ENCODE measurements at regions not wholly inside any gene's neighbourhood (a gene's known extent, or its start where the extent isn't known, plus 50 kb on each side); places are given as distances from the start of the nearest gene placed in this dataset.

- no CpG with 5 or more reads among the region's 4 CpGs for WGBS, 2 donors (ENCODE audit: extremely low coverage in 2 of 2, insufficient read length in 2 of 2, insufficient replicate concordance in 1 of 2)
- H3K9ac ChIP-seq (ENCODE audit: low read depth, low read length, poor library complexity): no peak overlapping the region
- H2BK12ac ChIP-seq (ENCODE audit: low read length): no peak overlapping the region
- no peak overlapping the region for H3K4me2 ChIP-seq (ENCODE audit: insufficient read depth, low read length, poor library complexity, severe bottlenecking)
- H4K91ac ChIP-seq (ENCODE audit: low read depth, low read length, poor library complexity): no peak overlapping the region
- H3K4ac ChIP-seq (ENCODE audit: low read length): no peak overlapping the region
- no peaks in the 10 kb centered on the region for H3K36me3 ChIP-seq (replicated peaks in 1 of 2; ENCODE audit: control insufficient read depth in 2 of 2, insufficient read depth in 2 of 2, low read length in 2 of 2)
- H3K4me1 ChIP-seq (ENCODE audit: control insufficient read depth in 2 of 2, insufficient read depth in 1 of 2, low read depth in 1 of 2, low read length in 2 of 2): peaks cover 0 to under 1% of the 10 kb centered on the region in 2 donors
- no peaks in the 10 kb centered on the region for H3K27me3 ChIP-seq (ENCODE audit: control insufficient read depth in 3 of 3, insufficient read depth in 3 of 3, low read depth in 1 of 3, low read length in 3 of 3)
- H2BK15ac ChIP-seq (ENCODE audit: low read length): no peak overlapping the region
- H2BK5ac ChIP-seq (ENCODE audit: low read length): no peak overlapping the region
- H3K4me3 ChIP-seq (ENCODE audit: low read length in 2 of 2): no peak overlapping the region
- H2BK120ac ChIP-seq (ENCODE audit: low read depth, low read length): no peak overlapping the region
- DNase-seq (ENCODE audit: low spot score): no peak
- H3K9me3 ChIP-seq (replicated peaks in 1 of 2; ENCODE audit: control insufficient read depth in 2 of 2, insufficient read depth in 1 of 2, low read depth in 1 of 2, low read length in 2 of 2): no peaks in the 10 kb centered on the region
- H2AK5ac ChIP-seq (ENCODE audit: low read depth, low read length): no peak overlapping the region
- no peak overlapping the region for H2AFZ ChIP-seq (ENCODE audit: low read length)
- H3K27ac ChIP-seq (replicated peaks; ENCODE audit: low read length): no peak overlapping the region
- H3K79me1 ChIP-seq (ENCODE audit: low read depth, low read length): no peaks in the 10 kb centered on the region
- no peak overlapping the region for H4K8ac ChIP-seq (ENCODE audit: low read depth, low read length)
- H3K23ac ChIP-seq (ENCODE audit: low read depth, low read length, poor library complexity): no peak overlapping the region
- H3K18ac ChIP-seq (ENCODE audit: low read length): no peak overlapping the region
- H3K14ac ChIP-seq (ENCODE audit: low read length): no peak overlapping the region
Measured at GRCh38 chr16:64292953-64293352, 828.9 kb downstream of the CDH11 start.

- no peak overlapping the region for H4K8ac ChIP-seq (ENCODE audit: low read depth, low read length)
- no peaks in the 10 kb centered on the region for H3K36me3 ChIP-seq (replicated peaks in 1 of 2; ENCODE audit: control insufficient read depth in 2 of 2, insufficient read depth in 2 of 2, low read length in 2 of 2)
- H3K23ac ChIP-seq (ENCODE audit: low read depth, low read length, poor library complexity): no peak overlapping the region
Measured at GRCh38 chr16:64292161-64292560, 829.7 kb downstream of the CDH11 start.

GRCh38 chr16:64290461-64290860, 831.4 kb downstream of the CDH11 start:
- WGBS, 2 donors (ENCODE audit: extremely low coverage in 2 of 2, insufficient read length in 2 of 2, insufficient replicate concordance in 1 of 2): no CpG with 5 or more reads among the region's 4 CpGs
- Histone ChIP-seq H3K4me2 (ENCODE audit: insufficient read depth, low read length, poor library complexity, severe bottlenecking) (no peak overlapping the region), H3K36me3 (replicated peaks in 1 of 2; ENCODE audit: control insufficient read depth in 2 of 2, insufficient read depth in 2 of 2, low read length in 2 of 2) (no peaks in the 10 kb centered on the region)

More at GRCh38 chr16:64292161-64292560, 829.7 kb downstream of the CDH11 start:
- Histone ChIP-seq H2BK120ac (ENCODE audit: low read depth, low read length) (no peak overlapping the region), H3K14ac (ENCODE audit: low read length) (no peak overlapping the region), H3K4me1 (ENCODE audit: control insufficient read depth in 2 of 2, insufficient read depth in 1 of 2, low read depth in 1 of 2, low read length in 2 of 2) (peaks cover 0 to 6% of the 10 kb centered on the region in 2 donors), H3K18ac (ENCODE audit: low read length) (no peak overlapping the region), H2AK5ac (ENCODE audit: low read depth, low read length) (no peak overlapping the region), H3K27me3 (ENCODE audit: control insufficient read depth in 3 of 3, insufficient read depth in 3 of 3, low read depth in 1 of 3, low read length in 3 of 3) (no peaks in the 10 kb centered on the region), H2AFZ (ENCODE audit: low read length) (no peak overlapping the region), H2BK12ac (ENCODE audit: low read length) (no peak overlapping the region), H3K27ac (replicated peaks; ENCODE audit: low read length) (no peak overlapping the region), H3K9me3 (replicated peaks in 1 of 2; ENCODE audit: control insufficient read depth in 2 of 2, insufficient read depth in 1 of 2, low read depth in 1 of 2, low read length in 2 of 2) (no peaks in the 10 kb centered on the region), H4K91ac (ENCODE audit: low read depth, low read length, poor library complexity) (no peak overlapping the region), H2BK5ac (ENCODE audit: low read length) (no peak overlapping the region), H3K79me1 (ENCODE audit: low read depth, low read length) (no peaks in the 10 kb centered on the region), H2BK15ac (ENCODE audit: low read length) (no peak overlapping the region), H3K9ac (ENCODE audit: low read depth, low read length, poor library complexity) (no peak overlapping the region), H3K4me2 (ENCODE audit: insufficient read depth, low read length, poor library complexity, severe bottlenecking) (no peak overlapping the region), H3K4ac (ENCODE audit: low read length) (no peak overlapping the region), H3K4me3 (ENCODE audit: low read length in 2 of 2) (no peak overlapping the region)
- DNase-seq (ENCODE audit: low spot score): no peak
- no CpG with 5 or more reads among the region's 1 CpG for WGBS, 2 donors (ENCODE audit: extremely low coverage in 2 of 2, insufficient read length in 2 of 2, insufficient replicate concordance in 1 of 2)

GRCh38 chr16:64287655-64288528, 834.0 kb downstream of the CDH11 start:
- Histone ChIP-seq H2BK5ac (ENCODE audit: low read length) (no peak overlapping the region), H3K14ac (ENCODE audit: low read length) (no peak overlapping the region), H3K4me2 (ENCODE audit: insufficient read depth, low read length, poor library complexity, severe bottlenecking) (no peak overlapping the region), H2AFZ (ENCODE audit: low read length) (peak overlapping the region; percentile 73), H3K9me3 (replicated peaks in 1 of 2; ENCODE audit: control insufficient read depth in 2 of 2, insufficient read depth in 1 of 2, low read depth in 1 of 2, low read length in 2 of 2) (peaks cover 0 to 2% of the 10 kb centered on the region in 2 donors), H4K8ac (ENCODE audit: low read depth, low read length) (no peak overlapping the region), H2BK120ac (ENCODE audit: low read depth, low read length) (no peak overlapping the region), H3K4me3 (ENCODE audit: low read length in 2 of 2) (no peak overlapping the region), H3K27me3 (ENCODE audit: control insufficient read depth in 3 of 3, insufficient read depth in 3 of 3, low read depth in 1 of 3, low read length in 3 of 3) (no peaks in the 10 kb centered on the region), H3K23ac (ENCODE audit: low read depth, low read length, poor library complexity) (no peak overlapping the region), H3K9ac (ENCODE audit: low read depth, low read length, poor library complexity) (no peak overlapping the region), H3K79me1 (ENCODE audit: low read depth, low read length) (no peaks in the 10 kb centered on the region), H3K36me3 (replicated peaks in 1 of 2; ENCODE audit: control insufficient read depth in 2 of 2, insufficient read depth in 2 of 2, low read length in 2 of 2) (no peaks in the 10 kb centered on the region), H2BK12ac (ENCODE audit: low read length) (no peak overlapping the region), H3K4ac (ENCODE audit: low read length) (no peak overlapping the region), H3K27ac (replicated peaks; ENCODE audit: low read length) (no peak overlapping the region), H2BK15ac (ENCODE audit: low read length) (no peak overlapping the region), H3K4me1 (ENCODE audit: control insufficient read depth in 2 of 2, insufficient read depth in 1 of 2, low read depth in 1 of 2, low read length in 2 of 2) (peaks cover 0 to 6% of the 10 kb centered on the region in 2 donors), H4K91ac (ENCODE audit: low read depth, low read length, poor library complexity) (no peak overlapping the region), H2AK5ac (ENCODE audit: low read depth, low read length) (no peak overlapping the region), H3K18ac (ENCODE audit: low read length) (no peak overlapping the region)
- DNase-seq (ENCODE audit: low spot score): no peak
- no CpG with 5 or more reads among the region's 4 CpGs for WGBS, 2 donors (ENCODE audit: extremely low coverage in 2 of 2, insufficient read length in 2 of 2, insufficient replicate concordance in 1 of 2)

More at GRCh38 chr16:64290461-64290860, 831.4 kb downstream of the CDH11 start:
- no peak overlapping the region for H3K14ac ChIP-seq (ENCODE audit: low read length)
- peaks cover 0 to 2% of the 10 kb centered on the region in 2 donors for H3K9me3 ChIP-seq (replicated peaks in 1 of 2; ENCODE audit: control insufficient read depth in 2 of 2, insufficient read depth in 1 of 2, low read depth in 1 of 2, low read length in 2 of 2)
- no peak overlapping the region for H2BK15ac ChIP-seq (ENCODE audit: low read length)
- peaks cover 0 to 6% of the 10 kb centered on the region in 2 donors for H3K4me1 ChIP-seq (ENCODE audit: control insufficient read depth in 2 of 2, insufficient read depth in 1 of 2, low read depth in 1 of 2, low read length in 2 of 2)
- no peak overlapping the region for H2BK120ac ChIP-seq (ENCODE audit: low read depth, low read length)
- H2AFZ ChIP-seq (ENCODE audit: low read length): no peak overlapping the region
- H3K4me3 ChIP-seq (ENCODE audit: low read length in 2 of 2): no peak overlapping the region
- H2AK5ac ChIP-seq (ENCODE audit: low read depth, low read length): no peak overlapping the region
- no peak overlapping the region for H3K27ac ChIP-seq (replicated peaks; ENCODE audit: low read length)
- H4K8ac ChIP-seq (ENCODE audit: low read depth, low read length): no peak overlapping the region
- no peak for DNase-seq (ENCODE audit: low spot score)
- H3K4ac ChIP-seq (ENCODE audit: low read length): no peak overlapping the region
- no peak overlapping the region for H3K18ac ChIP-seq (ENCODE audit: low read length)
- H3K27me3 ChIP-seq (ENCODE audit: control insufficient read depth in 3 of 3, insufficient read depth in 3 of 3, low read depth in 1 of 3, low read length in 3 of 3): no peaks in the 10 kb centered on the region
- no peak overlapping the region for H3K23ac ChIP-seq (ENCODE audit: low read depth, low read length, poor library complexity)
- H3K79me1 ChIP-seq (ENCODE audit: low read depth, low read length): no peaks in the 10 kb centered on the region
- no peak overlapping the region for H4K91ac ChIP-seq (ENCODE audit: low read depth, low read length, poor library complexity)
- no peak overlapping the region for H2BK5ac ChIP-seq (ENCODE audit: low read length)
- H2BK12ac ChIP-seq (ENCODE audit: low read length): no peak overlapping the region
- H3K9ac ChIP-seq (ENCODE audit: low read depth, low read length, poor library complexity): no peak overlapping the region
